ENCODE measurements at regions not wholly inside any gene's neighbourhood (a gene's known extent, or its start where the extent isn't known, plus 50 kb on each side); places are given as distances from the start of the nearest gene placed in this dataset.

- TF ChIP-seq POLR2A (IDR thresholded peaks at IDR 0.05) (no peak), POLR2AphosphoS5 (IDR thresholded peaks at IDR 0.05) (no peak), EP300 (IDR thresholded peaks at IDR 0.05) (no peak)
- TF ChIP-seq, protein P1, sequence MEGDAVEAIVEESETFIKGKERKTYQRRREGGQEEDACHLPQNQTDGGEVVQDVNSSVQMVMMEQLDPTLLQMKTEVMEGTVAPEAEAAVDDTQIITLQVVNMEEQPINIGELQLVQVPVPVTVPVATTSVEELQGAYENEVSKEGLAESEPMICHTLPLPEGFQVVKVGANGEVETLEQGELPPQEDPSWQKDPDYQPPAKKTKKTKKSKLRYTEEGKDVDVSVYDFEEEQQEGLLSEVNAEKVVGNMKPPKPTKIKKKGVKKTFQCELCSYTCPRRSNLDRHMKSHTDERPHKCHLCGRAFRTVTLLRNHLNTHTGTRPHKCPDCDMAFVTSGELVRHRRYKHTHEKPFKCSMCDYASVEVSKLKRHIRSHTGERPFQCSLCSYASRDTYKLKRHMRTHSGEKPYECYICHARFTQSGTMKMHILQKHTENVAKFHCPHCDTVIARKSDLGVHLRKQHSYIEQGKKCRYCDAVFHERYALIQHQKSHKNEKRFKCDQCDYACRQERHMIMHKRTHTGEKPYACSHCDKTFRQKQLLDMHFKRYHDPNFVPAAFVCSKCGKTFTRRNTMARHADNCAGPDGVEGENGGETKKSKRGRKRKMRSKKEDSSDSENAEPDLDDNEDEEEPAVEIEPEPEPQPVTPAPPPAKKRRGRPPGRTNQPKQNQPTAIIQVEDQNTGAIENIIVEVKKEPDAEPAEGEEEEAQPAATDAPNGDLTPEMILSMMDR (IDR thresholded peaks at IDR 0.05), result no peak
These were observed 108.6 kb downstream of the HSPH1 start for GRCh38 chr13:31053091-31053490.
